AG04450 (cell line): ENCODE measurements at regions not wholly inside any gene's neighbourhood (a gene's known extent, or its start where the extent isn't known, plus 50 kb on each side); places are given as distances from the start of the nearest gene placed in this dataset.

Experiments used
- CTCF ChIA-PET: fragments of 300-600, 350-600 bp; formaldehyde crosslinking; extraction: SDS; loops from one replicate; lab custom pipeline; 2022; ENCODE audit warnings: antibody characterized with exemption, inconsistent platforms; lab: Charles Lee
- POLR2A ChIA-PET: fragments of 350-600 bp; formaldehyde crosslinking; extraction: SDS; loops from one replicate; lab custom pipeline; 2021; ENCODE audit warnings: antibody characterized with exemption, inconsistent platforms; lab: Yijun Ruan, JAX
- DNase-seq: peaks from one replicate; pipeline ENCODE4 v3.0.0-alpha.2; 2011; ENCODE audit warnings: low read depth, low spot score
- H3K27ac ChIP-seq: one replicate; pipeline ENCODE4 v1.5.1; 2012; ENCODE audit warnings: low read depth, low read length, control low read depth
- H3K27me3 ChIP-seq: one replicate; pipeline ENCODE4 v1.6.0; 2012; ENCODE audit warnings: low read length; ENCODE audit not compliant: control insufficient read depth, insufficient read depth
- H3K4me3 ChIP-seq: 2 replicates; pipeline ENCODE4 v1.5.1; 2011; ENCODE audit warnings: mild to moderate bottlenecking, low read depth, low read length, control low read depth
- H3K9me3 ChIP-seq: 2 replicates; pipeline ENCODE4 v1.5.1; 2012; ENCODE audit warnings: low read length; ENCODE audit not compliant: control insufficient read depth, insufficient read depth
- TF ChIP-seq, protein P1 (sequence below): IDR thresholded peaks from 2 replicates; pipeline ENCODE4 v1.5.1; 2011; ENCODE audit warnings: low read depth, low read length, control low read depth, inconsistent platforms

DNA sequence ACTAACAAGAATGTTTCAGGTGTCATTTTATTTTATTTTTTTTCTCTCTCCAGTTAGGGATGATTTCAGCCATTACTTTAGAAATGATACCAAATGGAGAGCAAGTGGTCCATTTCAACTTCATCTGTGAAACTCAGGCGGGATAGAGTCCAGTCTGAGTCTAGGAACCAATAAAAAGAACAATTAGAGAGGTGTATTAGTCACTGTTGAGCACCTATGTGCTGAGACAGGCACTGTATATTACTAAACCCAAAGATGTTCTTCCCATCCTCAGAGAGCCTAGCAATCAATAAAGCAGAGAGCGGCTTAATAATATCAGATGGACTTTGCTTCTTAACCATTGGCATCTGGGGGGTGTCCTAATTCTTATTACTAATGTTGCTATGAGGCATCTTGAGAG is 410.3 kb upstream of the SLC24A2 start:
- TF ChIP-seq, protein P1, sequence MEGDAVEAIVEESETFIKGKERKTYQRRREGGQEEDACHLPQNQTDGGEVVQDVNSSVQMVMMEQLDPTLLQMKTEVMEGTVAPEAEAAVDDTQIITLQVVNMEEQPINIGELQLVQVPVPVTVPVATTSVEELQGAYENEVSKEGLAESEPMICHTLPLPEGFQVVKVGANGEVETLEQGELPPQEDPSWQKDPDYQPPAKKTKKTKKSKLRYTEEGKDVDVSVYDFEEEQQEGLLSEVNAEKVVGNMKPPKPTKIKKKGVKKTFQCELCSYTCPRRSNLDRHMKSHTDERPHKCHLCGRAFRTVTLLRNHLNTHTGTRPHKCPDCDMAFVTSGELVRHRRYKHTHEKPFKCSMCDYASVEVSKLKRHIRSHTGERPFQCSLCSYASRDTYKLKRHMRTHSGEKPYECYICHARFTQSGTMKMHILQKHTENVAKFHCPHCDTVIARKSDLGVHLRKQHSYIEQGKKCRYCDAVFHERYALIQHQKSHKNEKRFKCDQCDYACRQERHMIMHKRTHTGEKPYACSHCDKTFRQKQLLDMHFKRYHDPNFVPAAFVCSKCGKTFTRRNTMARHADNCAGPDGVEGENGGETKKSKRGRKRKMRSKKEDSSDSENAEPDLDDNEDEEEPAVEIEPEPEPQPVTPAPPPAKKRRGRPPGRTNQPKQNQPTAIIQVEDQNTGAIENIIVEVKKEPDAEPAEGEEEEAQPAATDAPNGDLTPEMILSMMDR, result no peak
- no peak for DNase-seq
- Histone ChIP-seq H3K4me3 (no peak overlapping the region), H3K9me3 (no peaks in the 10 kb centered on the region), H3K27ac (no peak overlapping the region), H3K27me3 (peaks cover 9% of the 10 kb centered on the region)
- CTCF ChIA-PET, result no interaction called here
- POLR2A ChIA-PET, result no interaction called here

DNA sequence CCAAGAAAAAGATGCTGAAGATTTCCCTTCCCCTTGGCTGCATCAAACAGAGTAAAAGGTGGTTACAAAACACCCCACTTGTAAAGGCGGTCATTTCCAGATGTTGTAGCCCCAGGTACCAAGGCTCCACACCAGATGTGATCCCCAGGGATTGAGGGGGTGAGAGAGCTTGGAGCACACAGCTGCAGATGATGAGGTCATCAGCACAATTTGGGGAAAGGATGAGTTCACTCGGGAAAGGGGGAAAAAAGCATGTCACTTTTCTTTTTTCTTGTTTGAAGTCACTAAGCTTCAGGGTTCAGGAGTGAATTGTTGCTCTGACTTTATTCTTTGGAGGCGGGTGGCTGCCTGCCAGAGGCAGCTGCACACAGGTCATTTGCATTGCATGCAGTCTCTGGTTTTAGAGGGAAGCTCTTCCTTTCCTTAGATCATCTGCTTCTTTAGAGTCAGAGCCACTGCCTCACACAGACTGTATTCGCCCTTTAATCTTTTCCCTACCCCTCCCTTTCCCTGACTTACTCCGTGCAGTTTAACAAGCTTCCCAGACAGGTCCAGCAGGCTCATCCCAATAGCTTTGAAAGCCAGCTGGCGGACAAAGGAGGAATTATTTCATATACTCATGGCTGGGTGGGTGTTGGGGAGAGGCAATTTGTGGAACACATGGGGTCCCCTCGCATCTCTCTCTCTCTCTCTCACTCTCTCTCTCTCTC is 409.3 kb upstream of the SLC24A2 start:
- no peak for DNase-seq
- Histone ChIP-seq H3K27me3 (peaks cover 9% of the 10 kb centered on the region), H3K9me3 (no peaks in the 10 kb centered on the region), H3K27ac (no peak overlapping the region), H3K4me3 (no peak overlapping the region)
- ChIA-PET POLR2A (no interaction called here), CTCF (no interaction called here)
- TF ChIP-seq, protein P1, result no peak

DNA sequence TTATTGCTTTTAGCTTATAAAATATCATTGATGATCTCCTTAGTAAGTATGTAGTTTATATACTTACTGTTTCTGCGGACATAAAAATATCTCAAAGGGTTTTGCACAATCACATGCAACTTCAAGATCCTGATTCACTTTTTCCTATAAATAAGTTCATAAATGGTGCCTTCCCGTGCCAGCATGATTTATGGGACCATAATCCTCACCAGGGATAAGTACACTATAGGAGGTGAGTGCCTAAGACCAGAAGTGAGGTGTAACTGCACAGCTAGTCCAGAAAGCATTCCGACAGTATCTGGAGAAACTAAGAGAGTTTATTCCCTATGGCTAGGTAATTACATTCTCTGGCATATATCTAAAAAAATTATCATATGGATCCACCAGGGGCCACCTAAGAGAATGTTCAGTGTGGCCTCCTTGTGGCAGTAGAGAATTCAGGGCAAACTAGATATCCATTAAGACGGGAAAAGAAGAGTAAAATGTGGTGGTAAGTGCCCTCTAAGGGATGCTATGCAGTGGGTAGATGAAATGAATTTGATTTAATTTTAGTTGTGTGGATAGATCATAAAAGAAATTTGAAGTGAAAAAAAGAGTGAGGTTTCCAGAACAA is 402.5 kb upstream of the SLC24A2 start:
- no peak for DNase-seq
- POLR2A ChIA-PET, result no interaction called here
- CTCF ChIA-PET, result interaction anchor here (0.6 kb wide), 1 partner anchor 1678 kb away, joined by 4 read pairs; no protein-coding TSS in a partner anchor

DNA sequence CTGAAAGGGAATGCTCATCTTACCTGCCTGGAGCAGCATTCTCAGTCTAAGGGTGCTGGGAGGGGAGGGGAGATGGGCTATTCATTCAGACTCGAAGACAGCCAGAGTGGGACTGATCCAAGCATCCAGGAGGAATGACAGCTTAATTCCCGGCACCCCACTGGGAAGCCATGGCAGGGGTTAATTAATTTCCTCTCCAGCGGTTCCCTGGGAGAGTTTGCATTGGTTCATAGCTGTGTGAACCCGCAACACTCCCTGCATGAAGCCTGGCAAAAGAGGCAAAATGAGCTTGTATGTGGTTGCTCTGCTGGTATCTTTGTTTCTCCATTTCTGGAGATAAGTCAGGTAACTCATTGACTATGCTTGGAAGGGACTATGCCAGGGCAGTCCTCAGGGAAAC is 401.0 kb upstream of the SLC24A2 start:
- ChIA-PET POLR2A (no interaction called here), CTCF (interaction anchor here (1.1 kb wide), 1 partner anchor 751 kb away, joined by 3 read pairs; no protein-coding TSS in a partner anchor)
- H3K27ac ChIP-seq, result no peak overlapping the region
- TF ChIP-seq, protein P1, result no peak
- H3K4me3 ChIP-seq, result no peak overlapping the region
- DNase-seq, result no peak
- H3K27me3 ChIP-seq, result peaks cover 3% of the 10 kb centered on the region
- no peaks in the 10 kb centered on the region for H3K9me3 ChIP-seq

More for the DNA sequence above, 402.5 kb upstream of the SLC24A2 start:
- no peak overlapping the region for H3K27ac ChIP-seq
- no peaks in the 10 kb centered on the region for H3K9me3 ChIP-seq
- no peak overlapping the region for H3K4me3 ChIP-seq
- TF ChIP-seq, protein P1, result 0 out of 2 replicates have a peak, but pooled peaks have one; percentile 18
- peaks cover 3% of the 10 kb centered on the region for H3K27me3 ChIP-seq
